Progenitor cell of endocrine pancreas (in vitro differentiated cells): ENCODE measurements at regions not wholly inside any gene's neighbourhood (a gene's known extent, or its start where the extent isn't known, plus 50 kb on each side); places are given as distances from the start of the nearest gene placed in this dataset.

Experiments used
- DNase-seq: peaks from one replicate; pipeline ENCODE4 v3.0.0; 2021; ENCODE audit warnings: low spot score; ENCODE audit not compliant: unreplicated experiment
- H3K27ac Mint-ChIP-seq: 2 replicates; pipeline ENCODE4 v1.8.0; 2021; ENCODE audit warnings: mild to moderate bottlenecking, moderate library complexity, mixed read lengths
- H3K27me3 Mint-ChIP-seq: 2 replicates; pipeline ENCODE4 v1.8.0; 2021; ENCODE audit warnings: mixed read lengths
- H3K36me3 Mint-ChIP-seq: 2 replicates; pipeline ENCODE4 v1.8.0; 2022; ENCODE audit warnings: mixed read lengths; ENCODE audit not compliant: insufficient read depth
- H3K4me1 Mint-ChIP-seq: 2 replicates; pipeline ENCODE4 v1.8.0; 2021; ENCODE audit warnings: low read depth, mixed read lengths
- H3K4me3 Mint-ChIP-seq: 2 replicates; pipeline ENCODE4 v1.8.0; 2021; ENCODE audit warnings: low read depth, mild to moderate bottlenecking, moderate library complexity, mixed read lengths
- H3K9me3 Mint-ChIP-seq: 2 replicates; pipeline ENCODE4 v1.8.0; 2021; ENCODE audit warnings: low read depth, mixed read lengths
- CTCF ChIP-seq: fragments of 200-600 bp; sonication (generic); IDR thresholded peaks from one replicate; pipeline ENCODE4 v1.5.0; 2021; ENCODE audit warnings: antibody characterized with exemption, mild to moderate bottlenecking; ENCODE audit not compliant: unreplicated experiment

- H3K27me3 Mint-ChIP-seq, result peaks cover 64% of the 10 kb centered on the region
- peaks cover 1% of the 10 kb centered on the region for H3K36me3 Mint-ChIP-seq
- H3K27ac Mint-ChIP-seq, result no peak overlapping the region
- no peak for DNase-seq
- no peak for TF ChIP-seq CTCF
- no peak overlapping the region for H3K4me3 Mint-ChIP-seq
- peaks cover 18% of the 10 kb centered on the region for H3K9me3 Mint-ChIP-seq
- H3K4me1 Mint-ChIP-seq, result peaks cover 16% of the 10 kb centered on the region
These were observed 116.1 kb upstream of the NXT1 start for GRCh38 chr20:23234311-23235078.

GRCh38 chr20:23233341-23233740 is 117.2 kb upstream of the NXT1 start:
- no peak for TF ChIP-seq CTCF
- no peak for DNase-seq
- H3K27me3 Mint-ChIP-seq, result peaks cover 67% of the 10 kb centered on the region
- H3K9me3 Mint-ChIP-seq, result peaks cover 8% of the 10 kb centered on the region
- H3K4me1 Mint-ChIP-seq, result peaks cover 16% of the 10 kb centered on the region
- peak overlapping the region; percentile 17 for H3K27ac Mint-ChIP-seq
- no peak overlapping the region for H3K4me3 Mint-ChIP-seq
- H3K36me3 Mint-ChIP-seq, result no peaks in the 10 kb centered on the region

GRCh38 chr20:23232679-23233308 is 117.8 kb upstream of the NXT1 start:
- Mint-ChIP-seq H3K36me3 (no peaks in the 10 kb centered on the region), H3K27ac (peak overlapping the region; percentile 17), H3K9me3 (peaks cover 6% of the 10 kb centered on the region), H3K4me1 (peaks cover 16% of the 10 kb centered on the region), H3K27me3 (peaks cover 68% of the 10 kb centered on the region), H3K4me3 (no peak overlapping the region)
- no peak for TF ChIP-seq CTCF
- DNase-seq, result no peak

- no peak overlapping the region for H3K4me3 Mint-ChIP-seq
- no peak for DNase-seq
- H3K27me3 Mint-ChIP-seq, result peaks cover 66% of the 10 kb centered on the region
- peak overlapping the region; percentile 17 for H3K27ac Mint-ChIP-seq
- no peak for TF ChIP-seq CTCF
- peaks cover 16% of the 10 kb centered on the region for H3K4me1 Mint-ChIP-seq
- H3K36me3 Mint-ChIP-seq, result no peaks in the 10 kb centered on the region
- peaks cover 3% of the 10 kb centered on the region for H3K9me3 Mint-ChIP-seq
These were observed 118.4 kb upstream of the NXT1 start for GRCh38 chr20:23232219-23232581.

- H3K27ac Mint-ChIP-seq, result no peak overlapping the region
These were observed 118.9 kb upstream of the NXT1 start for GRCh38 chr20:23231561-23232218.

More at GRCh38 chr20:23231561-23232218, 118.9 kb upstream of the NXT1 start:
- Mint-ChIP-seq H3K4me3 (no peak overlapping the region), H3K9me3 (peaks cover 3% of the 10 kb centered on the region), H3K4me1 (peaks cover 16% of the 10 kb centered on the region), H3K27me3 (peaks cover 67% of the 10 kb centered on the region), H3K36me3 (no peaks in the 10 kb centered on the region)
- no peak for TF ChIP-seq CTCF
- no peak for DNase-seq
